GM21619 (cell line): ENCODE measurements at regions not wholly inside any gene's neighbourhood (a gene's known extent, or its start where the extent isn't known, plus 50 kb on each side); places are given as distances from the start of the nearest gene placed in this dataset.
"Not testable (repeated sequence)": the region's sequence is repeated elsewhere in the genome, so short reads cannot be mapped to it uniquely, and the experiment has no call there.

Experiments
- ATAC-seq: cut with Tn5 transposase; IDR thresholded peaks from one replicate; pipeline ENCODE4 v1.9.1; 2021; ENCODE audit not compliant: unreplicated experiment

DNA sequence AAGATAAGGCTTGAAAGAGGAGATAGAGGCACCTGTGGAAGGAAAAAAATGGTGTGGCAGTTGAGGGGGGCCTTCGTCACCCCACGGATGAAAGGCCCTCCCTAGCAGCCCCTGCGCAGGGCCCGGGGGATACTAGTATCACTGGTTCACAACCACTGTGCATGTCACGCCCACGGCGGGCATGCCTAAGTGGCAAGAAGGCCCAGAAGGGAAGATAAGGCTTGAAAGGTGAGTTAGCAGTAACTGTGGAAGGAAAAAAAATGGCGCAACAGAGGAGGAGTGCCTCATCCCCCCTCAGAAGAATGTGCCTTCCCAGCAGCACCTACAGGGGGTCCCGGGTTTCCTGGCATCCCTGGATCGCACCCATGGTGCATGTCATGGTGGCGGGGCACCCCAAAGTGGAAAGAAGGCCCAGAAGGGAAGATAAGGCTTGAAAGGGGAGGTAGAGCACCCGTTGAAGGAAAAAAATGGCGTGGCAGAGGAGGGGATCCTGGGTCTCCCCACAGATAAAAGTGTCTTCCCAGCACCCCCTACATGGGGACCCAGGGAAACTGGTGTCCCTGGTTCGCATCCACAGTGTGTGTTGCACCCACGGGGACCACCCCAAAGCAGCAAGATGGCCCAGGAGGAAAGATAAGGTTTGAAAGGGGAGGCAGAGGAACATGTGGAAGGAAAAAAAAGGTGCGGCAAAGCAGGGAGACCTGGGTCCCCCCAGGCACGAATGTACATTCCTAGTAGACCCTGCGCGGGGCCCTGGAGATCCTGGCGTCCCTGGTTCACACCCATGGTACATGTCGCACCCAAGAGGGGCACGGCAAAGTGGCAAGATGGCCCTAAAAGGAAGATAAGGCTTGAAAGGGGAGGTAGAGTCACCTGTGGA, 279.2 kb downstream of the ALG10 start:
- no peak for ATAC-seq

GRCh38 chr12:34302131-34302885, 280.0 kb downstream of the ALG10 start:
- no peak for ATAC-seq

GRCh38 chr12:34303091-34303870, 281.0 kb downstream of the ALG10 start:
- no peak for ATAC-seq

GRCh38 chr12:34304001-34304400, 281.7 kb downstream of the ALG10 start:
- no peak for ATAC-seq

GRCh38 chr12:34304546-34304945, 282.2 kb downstream of the ALG10 start:
- no peak for ATAC-seq

DNA sequence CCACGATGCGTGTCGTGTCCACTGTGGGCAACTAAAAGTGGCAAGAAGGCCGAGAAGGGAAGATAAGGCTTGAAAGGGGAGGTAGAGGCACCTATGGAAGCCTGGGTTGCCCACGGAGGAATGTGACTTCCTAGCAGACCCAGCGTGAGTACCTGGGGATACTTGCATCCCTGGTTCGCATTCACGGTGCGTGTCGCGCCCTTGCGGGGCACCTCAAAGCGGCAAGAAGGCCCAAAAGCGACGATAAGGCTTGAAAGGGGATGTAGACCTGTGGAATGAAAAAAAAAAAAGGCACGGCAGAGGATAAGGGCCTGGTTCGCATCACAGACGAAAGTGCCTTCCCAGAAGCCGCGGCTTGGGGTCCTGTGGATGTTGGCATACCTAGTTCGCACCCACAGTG, 282.9 kb downstream of the ALG10 start:
- ATAC-seq: no peak

- no peak for ATAC-seq
Measured at GRCh38 chr12:34306133-34306830, 284.0 kb downstream of the ALG10 start.

GRCh38 chr12:34309806-34310804, 287.8 kb downstream of the ALG10 start:
- not testable (repeated sequence) for ATAC-seq

DNA sequence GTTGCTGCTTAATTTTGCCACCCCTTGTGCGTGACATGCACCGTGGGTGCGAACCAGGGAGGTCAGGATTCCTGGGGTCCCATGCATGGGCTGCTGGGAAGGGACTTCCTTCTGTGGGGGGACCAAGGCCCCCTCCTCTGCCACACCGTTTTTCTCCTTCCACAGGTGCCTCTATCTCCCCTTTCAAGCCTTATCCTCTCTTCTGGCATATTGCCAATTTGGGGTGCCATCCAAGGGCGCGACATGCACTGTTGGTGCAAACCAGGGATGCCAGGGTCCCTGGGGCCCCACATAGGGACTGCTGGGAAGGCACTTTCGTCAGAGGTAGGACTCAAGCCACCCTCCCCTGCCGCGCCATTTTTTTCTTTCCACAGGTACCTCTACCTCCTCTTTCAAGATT, 289.0 kb downstream of the ALG10 start:
- no peak for ATAC-seq

DNA sequence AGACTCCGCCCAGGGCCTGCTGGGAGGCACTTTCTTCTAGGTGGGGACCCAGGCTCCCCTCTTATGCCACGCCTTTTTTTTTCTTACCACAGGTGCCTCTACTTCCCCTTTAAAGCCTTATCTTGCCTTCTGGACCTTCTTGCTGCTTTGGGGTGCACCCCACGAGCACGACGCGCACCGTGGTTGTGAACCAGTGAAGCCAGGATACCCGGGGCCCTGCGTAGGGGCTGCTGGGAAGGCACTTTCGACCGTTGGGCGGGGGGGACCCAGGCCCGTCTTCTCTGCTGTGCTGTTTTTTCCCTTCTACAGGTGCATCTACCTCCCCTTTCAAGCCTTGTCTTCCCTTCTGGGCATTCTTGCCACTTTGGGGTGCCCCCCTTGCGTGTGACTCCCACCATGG, 305.4 kb downstream of the ALG10 start:
- ATAC-seq: no peak

DNA sequence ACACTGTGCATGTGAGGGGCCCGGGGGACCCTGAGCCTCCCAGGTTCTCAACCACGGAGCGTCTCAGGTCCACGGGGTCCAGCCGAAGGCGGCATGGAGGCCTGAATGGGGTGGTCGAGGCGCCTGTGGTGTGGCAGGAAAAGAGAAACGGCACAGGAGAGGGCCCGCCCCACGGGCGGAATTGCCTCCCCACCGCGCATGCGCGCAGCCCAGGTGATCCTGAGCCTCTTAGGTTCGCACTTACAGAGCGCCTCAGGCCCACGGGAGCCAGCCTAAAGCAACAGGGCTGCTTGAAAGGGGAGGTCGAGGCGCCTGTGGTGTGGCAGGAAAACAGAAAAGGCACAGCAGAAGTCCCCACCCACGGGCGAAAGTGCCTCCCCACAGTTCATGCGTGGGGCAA, 311.0 kb downstream of the ALG10 start:
- ATAC-seq: no peak

GRCh38 chr12:34334538-34334937, 312.2 kb downstream of the ALG10 start:
- ATAC-seq: no peak

- no peak for ATAC-seq
Measured at GRCh38 chr12:34334953-34335743, 312.9 kb downstream of the ALG10 start.

DNA sequence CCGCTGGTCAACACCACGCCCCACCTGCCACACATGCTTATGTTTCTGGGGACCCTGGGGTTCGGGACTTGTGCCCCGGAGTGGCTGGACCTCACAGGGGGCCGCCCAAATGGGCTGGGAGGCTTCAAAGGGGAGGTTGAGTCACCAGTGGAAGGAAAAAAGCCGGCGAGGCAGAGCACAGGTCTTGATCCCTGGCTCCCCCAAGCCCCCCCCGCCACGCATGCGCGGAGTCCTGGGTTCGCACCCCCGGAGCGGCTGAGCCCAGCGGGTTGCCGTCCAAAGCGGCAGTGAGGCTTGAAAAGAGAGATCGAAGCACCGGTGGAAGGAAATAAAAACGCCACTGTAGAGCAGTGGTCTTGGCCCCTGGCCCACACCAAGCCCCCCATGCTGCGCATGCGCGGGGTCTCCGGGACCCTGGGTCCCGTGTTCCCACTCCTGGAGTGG, 313.5 kb downstream of the ALG10 start:
- no peak for ATAC-seq

DNA sequence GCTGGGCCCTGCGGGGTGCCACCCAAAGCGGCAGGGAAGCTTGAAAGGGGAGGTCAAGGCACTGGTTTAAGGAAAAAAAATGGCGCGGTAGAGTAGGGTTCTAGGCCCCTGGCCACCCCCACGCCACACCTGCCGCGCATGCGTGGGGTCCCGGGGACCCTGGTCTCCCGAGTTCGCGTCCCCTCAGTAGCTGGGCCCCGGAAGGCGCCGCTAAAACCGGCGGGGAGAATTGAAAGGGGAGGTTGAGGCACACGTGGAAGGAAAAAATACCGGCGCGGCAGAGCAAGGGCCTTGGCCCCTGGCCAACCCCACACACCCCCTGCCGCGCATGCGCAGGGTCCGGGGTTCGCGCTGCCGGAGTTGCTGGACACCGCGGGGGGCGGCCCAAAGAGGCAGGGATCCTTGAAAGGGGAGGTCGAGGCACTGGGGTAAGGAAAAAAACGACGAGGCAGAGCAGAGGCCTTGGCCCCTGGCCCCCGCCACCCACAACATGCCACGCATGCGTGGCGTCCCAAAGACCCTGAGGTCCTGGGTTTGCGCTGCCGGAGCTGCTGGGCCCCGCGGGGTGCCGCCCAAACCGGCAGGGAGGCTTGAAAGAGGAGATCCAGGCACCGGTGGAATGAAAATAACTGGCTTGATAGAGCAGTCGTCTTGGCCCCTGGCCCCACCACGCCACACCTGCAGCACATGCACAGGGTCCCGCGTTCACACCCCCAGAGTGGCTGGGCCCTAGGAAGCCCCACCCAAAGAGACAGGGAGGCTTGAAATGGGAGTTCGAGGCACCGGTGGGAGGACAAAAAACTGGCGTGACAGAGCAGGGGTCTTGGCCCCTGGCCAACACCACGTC, 314.5 kb downstream of the ALG10 start:
- no peak for ATAC-seq

DNA sequence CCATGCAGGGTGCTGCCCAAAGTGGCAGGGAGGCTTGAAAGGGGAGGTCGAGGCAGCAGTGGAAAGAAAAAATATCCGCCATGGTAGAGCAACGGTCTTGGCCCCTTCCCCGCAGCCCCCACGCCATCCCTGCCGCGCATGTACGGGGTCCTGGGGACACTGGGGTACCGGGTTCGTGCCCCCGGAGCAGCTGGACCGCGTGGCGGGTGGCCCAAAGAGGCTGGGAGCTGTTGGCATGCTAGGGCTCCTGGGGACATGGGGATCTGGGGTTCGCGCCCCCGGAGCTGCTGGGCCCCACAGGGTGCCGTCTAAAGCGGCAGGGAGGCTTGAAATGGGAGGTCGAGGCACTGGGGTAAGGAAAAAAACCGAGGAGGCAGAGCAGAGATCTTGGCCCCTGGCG, 316.5 kb downstream of the ALG10 start:
- no peak for ATAC-seq

- ATAC-seq: no peak
Measured at GRCh38 chr12:34339922-34340321, 317.6 kb downstream of the ALG10 start.
